Stomach (tissue), 4 donors: ENCODE measurements at regions not wholly inside any gene's neighbourhood (a gene's known extent, or its start where the extent isn't known, plus 50 kb on each side); places are given as distances from the start of the nearest gene placed in this dataset.

ENCODE experiments used
- EP300 ChIP-seq: sonication (generic); formaldehyde crosslinking; IDR thresholded peaks from one replicate; pipeline ENCODE4 v1.6.1; 2017; ENCODE audit warnings: antibody characterized with exemption
- TF ChIP-seq, protein P1 (sequence below), 7 experiments: fragments of 450-650 bp in 4 of 7; fragments of 200-600 bp in 3 of 7; sonication (generic) in 3 of 7; IDR thresholded peaks; one replicate each; pipeline ENCODE4 v1.5.1; 2016 to 2019; ENCODE audit warnings: antibody characterized with exemption in 7 of 7, control low read depth in 2 of 7, mild to moderate bottlenecking in 1 of 7

GRCh38 chr5:125177340-125177739 lies 430.9 kb upstream of the ZNF608 start:
- TF ChIP-seq EP300: no peak
- TF ChIP-seq, protein P1, sequence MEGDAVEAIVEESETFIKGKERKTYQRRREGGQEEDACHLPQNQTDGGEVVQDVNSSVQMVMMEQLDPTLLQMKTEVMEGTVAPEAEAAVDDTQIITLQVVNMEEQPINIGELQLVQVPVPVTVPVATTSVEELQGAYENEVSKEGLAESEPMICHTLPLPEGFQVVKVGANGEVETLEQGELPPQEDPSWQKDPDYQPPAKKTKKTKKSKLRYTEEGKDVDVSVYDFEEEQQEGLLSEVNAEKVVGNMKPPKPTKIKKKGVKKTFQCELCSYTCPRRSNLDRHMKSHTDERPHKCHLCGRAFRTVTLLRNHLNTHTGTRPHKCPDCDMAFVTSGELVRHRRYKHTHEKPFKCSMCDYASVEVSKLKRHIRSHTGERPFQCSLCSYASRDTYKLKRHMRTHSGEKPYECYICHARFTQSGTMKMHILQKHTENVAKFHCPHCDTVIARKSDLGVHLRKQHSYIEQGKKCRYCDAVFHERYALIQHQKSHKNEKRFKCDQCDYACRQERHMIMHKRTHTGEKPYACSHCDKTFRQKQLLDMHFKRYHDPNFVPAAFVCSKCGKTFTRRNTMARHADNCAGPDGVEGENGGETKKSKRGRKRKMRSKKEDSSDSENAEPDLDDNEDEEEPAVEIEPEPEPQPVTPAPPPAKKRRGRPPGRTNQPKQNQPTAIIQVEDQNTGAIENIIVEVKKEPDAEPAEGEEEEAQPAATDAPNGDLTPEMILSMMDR (IDR thresholded peaks at IDR 0.05): no peak
